NCI-H69 (cell line): ENCODE measurements at regions not wholly inside any gene's neighbourhood (a gene's known extent, or its start where the extent isn't known, plus 50 kb on each side); places are given as distances from the start of the nearest gene placed in this dataset.
A peak's percentile ranks its signal among the peaks of the same experiment; 100 is the strongest.
"Not testable (repeated sequence)": the region's sequence is repeated elsewhere in the genome, so short reads cannot be mapped to it uniquely, and the experiment has no call there.

Source experiments
- DNase-seq: peaks from one replicate; lab custom pipeline; 2025; lab: John Stamatoyannopoulos, UW

- no peak for DNase-seq
Measured at GRCh38 chr9:81814401-81814793, 113.8 kb upstream of the SPATA31D4 start.

GRCh38 chr9:81814794-81815464 is 113.3 kb upstream of the SPATA31D4 start:
- DNase-seq, result peak; percentile 74

GRCh38 chr9:81815781-81816180 is 112.4 kb upstream of the SPATA31D4 start:
- DNase-seq, result no peak

GRCh38 chr9:81819155-81819554 is 109.1 kb upstream of the SPATA31D4 start:
- DNase-seq, result no peak

GRCh38 chr9:81819859-81820546 is 108.2 kb upstream of the SPATA31D4 start:
- peak; percentile 69 for DNase-seq

GRCh38 chr9:81822301-81822865 is 105.8 kb upstream of the SPATA31D4 start:
- no peak for DNase-seq

- DNase-seq, result peak; percentile 88
Measured at GRCh38 chr9:81822967-81823366, 105.3 kb upstream of the SPATA31D4 start.

GRCh38 chr9:81823672-81824554 is 104.3 kb upstream of the SPATA31D4 start:
- DNase-seq, result no peak

GRCh38 chr9:81824802-81825730 is 103.2 kb upstream of the SPATA31D4 start:
- no peak for DNase-seq

GRCh38 chr9:81825846-81826516 is 102.2 kb upstream of the SPATA31D4 start:
- peak; percentile 30 for DNase-seq

GRCh38 chr9:81826517-81826906 is 101.7 kb upstream of the SPATA31D4 start:
- DNase-seq, result peak; percentile 89

- DNase-seq, result no peak
Measured at GRCh38 chr9:81827616-81828296, 100.5 kb upstream of the SPATA31D4 start.

- no peak for DNase-seq
Measured at GRCh38 chr9:81829195-81829882, 98.9 kb upstream of the SPATA31D4 start.

- not testable (repeated sequence) for DNase-seq
Measured at GRCh38 chr9:81830431-81830830, 97.8 kb upstream of the SPATA31D4 start.

- DNase-seq, result no peak
Measured at GRCh38 chr9:81832571-81833285, 95.5 kb upstream of the SPATA31D4 start.

- DNase-seq, result no peak
Measured at GRCh38 chr9:81833563-81834345, 94.5 kb upstream of the SPATA31D4 start.

- DNase-seq, result no peak
Measured at GRCh38 chr9:81841333-81841732, 86.9 kb upstream of the SPATA31D4 start.

- DNase-seq, result no peak
Measured at GRCh38 chr9:81844131-81844567, 84.1 kb upstream of the SPATA31D4 start.
